A673 (cell line): ENCODE measurements at regions not wholly inside any gene's neighbourhood (a gene's known extent, or its start where the extent isn't known, plus 50 kb on each side); places are given as distances from the start of the nearest gene placed in this dataset.
A peak's percentile ranks its signal among the peaks of the same experiment; 100 is the strongest.

Experiments used
- BruUV-seq: library from RNA; stranded (reverse); fragments of 400-500 nt; replicated peaks from 2 replicates; lab custom pipeline; 2021; lab: Mats Ljungman, UMichigan
- CTCF ChIA-PET: fragments of 300-600 bp; sonication (Branson Sonifier 250); formaldehyde crosslinking; loops from one replicate; lab custom pipeline; 2022; ENCODE audit warnings: antibody characterized with exemption; lab: Charles Lee
- POLR2A ChIA-PET: fragments of 300-600 bp; sonication (Branson Sonifier 250); formaldehyde crosslinking; loops from one replicate; lab custom pipeline; 2022; ENCODE audit warnings: antibody characterized with exemption; ENCODE audit not compliant: low non-redundant PET; lab: Charles Lee
- DNase-seq: peaks from one replicate; pipeline ENCODE4 v3.0.0-alpha.2; 2015; ENCODE audit warnings: low spot score
- H3K27ac ChIP-seq: fragments of 200-600 bp; sonication (generic); 2 replicates; pipeline ENCODE4 v1.5.1; 2016; ENCODE audit warnings: mixed run types, low read depth, mild to moderate bottlenecking, mixed read lengths, antibody characterized with exemption, low read length; ENCODE audit not compliant: poor library complexity, severe bottlenecking
- H3K27me3 ChIP-seq: fragments of 200-600 bp; sonication (generic); replicated peaks from 2 replicates; pipeline ENCODE4 v1.6.1; 2017; ENCODE audit warnings: mixed run types, low read depth, mild to moderate bottlenecking, mixed read lengths, antibody characterized with exemption, low read length; ENCODE audit not compliant: insufficient read depth, poor library complexity
- H3K36me3 ChIP-seq: fragments of 200-600 bp; sonication (generic); 2 replicates; pipeline ENCODE4 v1.6.1; 2016; ENCODE audit warnings: mixed run types, mild to moderate bottlenecking, mixed read lengths, antibody characterized with exemption, low read length; ENCODE audit not compliant: insufficient read depth, poor library complexity, severe bottlenecking
- H3K4me1 ChIP-seq: fragments of 200-600 bp; sonication (generic); 2 replicates; pipeline ENCODE4 v1.6.1; 2017; ENCODE audit warnings: mixed run types, mild to moderate bottlenecking, mixed read lengths, antibody characterized with exemption, low read length; ENCODE audit not compliant: insufficient read depth, poor library complexity, severe bottlenecking
- H3K4me3 ChIP-seq: fragments of 200-600 bp; sonication (generic); 2 replicates; pipeline ENCODE4 v1.5.1; 2016; ENCODE audit warnings: low read depth, mixed run types, mild to moderate bottlenecking, mixed read lengths, low read length; ENCODE audit not compliant: poor library complexity, severe bottlenecking
- H3K9me3 ChIP-seq: fragments of 200-600 bp; sonication (generic); 2 replicates; pipeline ENCODE4 v1.6.1; 2016; ENCODE audit warnings: mixed run types, low read depth, mild to moderate bottlenecking, mixed read lengths, antibody characterized with exemption, low read length; ENCODE audit not compliant: poor library complexity, severe bottlenecking
- CTCF ChIP-seq: fragments of 300-800, 200-600 bp; sonication (generic); conservative IDR thresholded peaks from 2 replicates; pipeline ENCODE4 v1.5.1; 2017; ENCODE audit warnings: low read depth, mild to moderate bottlenecking, antibody characterized with exemption, low read length, moderate library complexity, mixed read lengths
- EZH2 ChIP-seq: fragments of 200-600 bp; sonication (generic); IDR thresholded peaks from 2 replicates; pipeline ENCODE4 v1.6.1; 2017; ENCODE audit warnings: borderline replicate concordance, low read depth, mild to moderate bottlenecking, mixed read lengths, antibody characterized with exemption, low read length; ENCODE audit not compliant: poor library complexity, severe bottlenecking
- intact Hi-C: fragments of 100-400 bp; cut with micrococcal nuclease; formaldehyde crosslinking; loops from one replicate; pipeline ENCODE4 v1.10.0; 2022; ENCODE audit not compliant: unreplicated experiment

GRCh38 chr4:163701916-163702315 lies 207.4 kb downstream of the TMA16 start:
- BruUV-seq = no TSS peak

GRCh38 chr4:163702736-163703135 lies 208.2 kb downstream of the TMA16 start:
- TF ChIP-seq EZH2 (no peak), CTCF (no peak)
- Histone ChIP-seq H3K9me3 (no peaks in the 10 kb centered on the region), H3K36me3 (no peaks in the 10 kb centered on the region), H3K27ac (peak overlapping the region; percentile 78), H3K4me1 (peaks cover 64% of the 10 kb centered on the region), H3K27me3 (no peaks in the 10 kb centered on the region), H3K4me3 (no peak overlapping the region)
- CTCF ChIA-PET = no interaction called here
- POLR2A ChIA-PET = no interaction called here
- intact Hi-C loops = loop anchor here (2.0 kb wide), 1 partner anchor 46 kb away; no protein-coding TSS in a partner anchor
- DNase-seq = no peak
- BruUV-seq = no TSS peak

More at GRCh38 chr4:163701916-163702315, 207.4 kb downstream of the TMA16 start:
- Histone ChIP-seq H3K36me3 (no peaks in the 10 kb centered on the region), H3K27me3 (no peaks in the 10 kb centered on the region), H3K27ac (peak overlapping the region; percentile 78), H3K9me3 (no peaks in the 10 kb centered on the region), H3K4me1 (peaks cover 56% of the 10 kb centered on the region), H3K4me3 (no peak overlapping the region)
- intact Hi-C loops = loop anchor here (2.0 kb wide), 1 partner anchor 47 kb away; no protein-coding TSS in a partner anchor
- POLR2A ChIA-PET = no interaction called here
- DNase-seq = peak; percentile 93
- CTCF ChIA-PET = interaction anchor here (0.6 kb wide), 1 partner anchor 309 kb away, joined by 3 read pairs; no protein-coding TSS in a partner anchor
- peak; percentile 34; the same call in 1 of the 2 replicates for TF ChIP-seq CTCF
- TF ChIP-seq EZH2 = no peak

GRCh38 chr4:163703251-163703650 lies 208.8 kb downstream of the TMA16 start:
- H3K4me3 ChIP-seq = no peak overlapping the region
- H3K27me3 ChIP-seq = no peaks in the 10 kb centered on the region
- no peaks in the 10 kb centered on the region for H3K9me3 ChIP-seq
- ChIA-PET CTCF (no interaction called here), POLR2A (no interaction called here)
- H3K27ac ChIP-seq = peak overlapping the region; percentile 78
- intact Hi-C loops = loop anchor here (2.0 kb wide), 1 partner anchor 46 kb away; no protein-coding TSS in a partner anchor
- no peak for TF ChIP-seq EZH2
- TF ChIP-seq CTCF = no peak
- DNase-seq = peak; percentile 45
- H3K4me1 ChIP-seq = peaks cover 66% of the 10 kb centered on the region
- BruUV-seq = no TSS peak
- H3K36me3 ChIP-seq = no peaks in the 10 kb centered on the region
